HG03521 (cell line): ENCODE measurements at regions not wholly inside any gene's neighbourhood (a gene's known extent, or its start where the extent isn't known, plus 50 kb on each side); places are given as distances from the start of the nearest gene placed in this dataset.
A peak's percentile ranks its signal among the peaks of the same experiment; 100 is the strongest.

ENCODE experiments used
- ATAC-seq: cut with Tn5 transposase; IDR thresholded peaks from one replicate; pipeline ENCODE4 v1.9.1; 2021; ENCODE audit warnings: mild to moderate bottlenecking, moderate library complexity; ENCODE audit not compliant: unreplicated experiment

DNA sequence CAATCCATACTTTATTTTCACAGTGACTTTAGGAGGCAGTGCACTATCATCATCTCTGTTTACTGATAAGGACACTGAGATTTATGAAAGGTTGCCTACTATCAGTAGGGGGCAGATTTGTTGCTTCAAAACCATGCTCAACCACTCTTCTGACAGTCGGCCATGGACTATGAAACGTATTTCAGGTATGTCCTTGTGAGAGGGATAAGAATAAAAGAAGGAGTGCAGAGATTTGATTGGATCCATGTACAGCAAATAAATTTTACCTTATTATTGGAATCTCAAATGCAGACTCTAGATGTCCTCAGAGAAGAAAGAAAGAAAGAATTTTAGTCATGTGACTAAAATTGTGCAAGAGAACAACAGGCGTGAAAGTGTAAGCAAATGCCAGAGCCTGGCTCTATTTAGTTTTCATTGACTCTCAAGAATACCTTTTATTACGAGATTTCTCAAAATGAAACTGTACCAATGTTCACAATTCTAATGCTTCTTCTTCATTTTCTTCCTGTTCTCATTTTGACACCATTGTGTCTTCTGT lies 296.6 kb upstream of the RASA1 start:
- ATAC-seq, result no peak

DNA sequence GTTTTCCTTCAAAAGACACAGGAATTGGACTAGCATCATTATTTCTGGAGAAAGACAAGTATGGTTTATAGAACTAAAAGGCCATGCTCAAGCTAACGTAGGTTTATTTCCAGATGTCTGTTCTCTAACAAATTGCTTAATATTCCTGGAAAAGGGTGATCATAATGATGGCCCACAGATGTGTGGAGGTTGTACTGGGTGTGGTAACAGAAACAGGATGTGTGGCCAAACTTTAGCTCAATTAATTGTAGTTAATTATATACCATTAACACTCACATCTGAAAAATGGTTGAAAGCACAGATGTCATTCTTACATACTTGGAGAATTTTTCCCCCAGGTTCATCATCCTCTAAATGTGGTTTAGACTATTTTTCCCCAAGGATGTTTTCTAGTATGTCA lies 292.7 kb upstream of the RASA1 start:
- ATAC-seq, result no peak

DNA sequence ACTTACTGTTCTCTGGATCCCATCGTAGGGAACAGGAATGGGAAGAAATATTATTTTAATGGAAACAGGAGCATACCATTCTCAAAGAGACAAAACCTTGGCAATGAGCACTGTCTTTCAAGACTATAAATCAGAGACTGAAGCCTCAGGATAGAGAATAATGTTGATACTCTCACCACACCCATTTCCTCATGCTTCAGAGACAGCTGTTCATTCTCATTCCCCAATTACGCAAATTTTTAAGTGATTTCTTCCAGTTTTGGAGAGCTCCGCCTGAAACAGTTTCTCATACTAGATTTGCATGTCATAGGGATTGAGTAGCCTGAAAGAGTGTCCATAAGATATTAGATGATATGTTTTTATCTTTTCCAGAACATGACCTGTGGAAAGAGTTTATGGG lies 290.5 kb upstream of the RASA1 start:
- ATAC-seq, result no peak

DNA sequence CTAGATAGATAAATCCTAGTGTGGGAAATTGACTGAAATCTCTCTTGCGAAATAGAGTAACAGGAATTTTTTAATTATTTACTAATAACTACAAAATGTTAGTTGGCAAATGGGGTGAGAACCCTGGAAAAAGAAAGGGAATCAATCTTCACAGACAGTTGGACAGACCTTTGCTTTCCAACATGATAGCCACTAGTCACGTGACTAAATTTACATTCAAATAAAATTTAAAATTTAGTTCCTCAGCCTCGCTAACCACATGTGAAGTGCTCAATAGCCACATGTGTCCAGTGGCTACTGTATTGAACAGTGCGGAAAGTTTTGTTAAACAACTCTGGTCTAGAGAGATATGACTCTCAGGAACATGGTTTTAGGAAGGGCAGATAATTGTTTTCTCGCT lies 289.9 kb upstream of the RASA1 start:
- ATAC-seq, result no peak

DNA sequence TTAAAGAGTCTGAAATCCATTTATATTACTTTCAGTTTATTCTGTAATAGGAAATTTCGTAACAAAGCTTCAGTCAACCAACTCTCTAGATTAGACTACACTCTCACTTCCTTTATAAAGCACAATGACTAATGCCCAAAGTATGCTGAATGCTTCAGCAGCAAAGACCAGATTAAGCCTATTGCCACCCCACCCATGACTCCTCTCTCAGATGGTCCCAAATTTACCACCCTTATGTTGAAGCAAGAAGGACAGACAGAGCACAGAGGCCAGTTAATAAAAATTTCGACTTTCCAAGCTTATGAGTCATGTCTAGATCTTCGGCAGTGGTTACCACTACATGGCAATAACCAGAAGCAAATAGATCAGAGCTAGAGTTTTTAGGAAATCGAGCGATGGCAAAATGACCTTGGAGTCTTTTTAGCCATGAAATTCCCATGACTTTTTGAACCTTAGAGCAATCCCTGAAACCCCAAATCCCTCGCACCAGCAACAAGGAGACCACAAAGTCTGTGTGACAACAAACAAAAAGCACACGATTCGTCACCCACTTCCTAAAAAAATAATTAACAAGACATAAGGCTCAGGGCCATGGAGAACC lies 287.8 kb upstream of the RASA1 start:
- ATAC-seq, result no peak

DNA sequence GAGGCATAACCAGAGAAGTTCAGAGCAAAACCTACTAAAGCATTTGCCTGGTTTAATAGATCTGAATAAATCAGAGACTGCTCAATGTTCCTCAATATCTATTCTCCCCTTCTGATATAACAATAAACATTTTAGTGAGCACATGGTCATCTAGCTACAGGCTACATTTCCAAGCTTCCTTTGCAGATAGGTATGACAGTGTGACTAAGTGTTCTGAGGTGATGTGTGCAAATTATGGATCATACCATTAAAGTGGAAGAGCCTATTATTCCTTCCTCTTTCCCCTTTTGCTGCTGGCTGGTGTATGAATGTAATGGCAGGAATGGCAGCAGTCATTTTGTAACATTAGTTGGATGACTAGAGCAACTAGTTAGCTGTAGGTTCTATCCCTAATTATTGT lies 285.8 kb upstream of the RASA1 start:
- no peak for ATAC-seq

DNA sequence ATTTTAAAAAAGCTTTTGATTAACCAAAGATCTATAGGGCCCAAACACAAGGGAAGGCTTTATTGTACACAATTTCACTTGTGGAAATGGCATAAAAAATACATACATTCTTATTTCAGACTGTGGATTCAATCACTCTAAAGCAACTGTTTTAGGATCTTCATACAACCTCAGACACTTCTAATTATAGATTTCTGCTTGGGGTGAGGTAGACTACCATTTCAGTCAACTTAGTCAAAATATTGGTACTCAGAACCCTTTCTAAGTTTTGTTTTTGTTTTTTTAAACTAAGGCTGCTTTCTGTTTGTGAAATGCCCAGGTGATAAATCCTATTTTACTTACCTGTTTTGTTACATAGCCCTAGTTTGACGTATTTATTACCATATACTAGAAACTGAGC lies 284.5 kb upstream of the RASA1 start:
- no peak for ATAC-seq

DNA sequence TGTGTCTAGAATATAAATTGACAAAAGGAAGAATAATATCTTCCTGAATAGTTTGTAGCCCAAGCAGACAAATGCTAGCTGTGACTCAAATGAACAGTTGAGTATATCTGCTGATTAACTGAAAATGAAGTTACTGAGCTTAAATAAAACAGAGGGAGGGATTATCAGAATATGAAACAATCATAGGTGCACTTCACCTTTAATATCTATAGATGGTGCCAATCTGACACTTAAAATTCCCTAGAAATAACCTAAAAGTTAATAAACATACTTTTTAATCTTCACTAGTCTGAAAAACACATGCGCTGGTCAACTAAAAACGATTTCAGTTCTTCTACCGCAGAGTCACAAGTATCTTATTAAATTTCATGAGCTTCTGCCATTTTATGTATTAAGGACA lies 280.8 kb upstream of the RASA1 start:
- no peak for ATAC-seq

DNA sequence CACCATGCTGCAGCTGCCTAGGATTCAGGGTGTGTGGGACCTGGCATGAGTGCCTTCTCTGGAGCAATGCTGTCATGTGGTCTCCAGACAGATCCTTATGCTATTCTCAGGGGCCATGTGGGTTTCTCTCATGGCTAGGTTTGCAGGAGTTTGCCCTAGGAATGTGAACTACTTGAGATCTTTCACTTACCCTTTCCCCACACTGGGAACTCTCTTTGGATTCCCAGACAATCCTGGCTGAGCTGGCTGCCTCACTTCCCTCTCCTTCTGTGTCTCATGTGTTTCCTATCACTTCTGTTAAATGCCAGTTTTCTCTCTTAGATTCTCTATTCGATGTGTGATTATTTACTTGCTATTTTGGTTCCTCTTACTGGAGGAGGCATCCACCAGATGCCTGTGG lies 270.2 kb upstream of the RASA1 start:
- no peak for ATAC-seq

DNA sequence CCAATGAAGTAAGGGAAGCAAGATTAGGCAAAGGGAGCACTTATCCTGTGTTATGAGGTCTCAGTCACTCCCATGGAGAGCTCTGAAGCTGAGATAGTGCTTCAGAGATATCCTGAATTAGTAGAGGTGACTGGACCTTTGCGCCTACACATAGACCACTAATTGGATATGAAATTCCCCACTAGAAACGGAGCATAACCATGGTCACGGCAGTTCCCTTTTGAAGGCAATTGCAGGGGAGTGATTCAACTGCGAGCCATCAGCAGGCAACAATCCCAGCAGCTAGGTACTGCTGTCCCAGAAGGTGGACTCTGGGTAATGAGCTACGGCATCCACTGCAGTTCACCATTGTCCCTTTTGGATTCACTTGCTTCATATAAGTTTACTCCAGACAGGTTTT lies 267.7 kb upstream of the RASA1 start:
- no peak for ATAC-seq

DNA sequence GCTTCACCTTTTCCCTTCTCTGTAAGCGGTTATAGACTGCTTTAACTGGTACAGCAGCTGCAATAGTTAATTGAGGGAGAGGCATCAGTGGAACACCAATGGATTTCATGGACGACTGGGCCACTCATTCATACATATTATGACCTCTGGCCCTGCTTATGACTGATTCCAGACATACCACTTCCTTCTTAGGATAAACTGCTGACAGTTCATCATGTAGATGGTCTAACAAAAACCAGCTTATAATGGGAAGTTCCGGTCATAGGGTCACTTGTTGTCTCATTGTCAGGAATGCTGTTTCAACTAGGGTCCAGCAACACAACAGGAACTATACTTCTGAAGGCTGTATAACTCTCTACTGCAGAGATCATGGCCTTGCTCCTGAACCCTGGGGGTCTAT lies 265.2 kb upstream of the RASA1 start:
- no peak for ATAC-seq

DNA sequence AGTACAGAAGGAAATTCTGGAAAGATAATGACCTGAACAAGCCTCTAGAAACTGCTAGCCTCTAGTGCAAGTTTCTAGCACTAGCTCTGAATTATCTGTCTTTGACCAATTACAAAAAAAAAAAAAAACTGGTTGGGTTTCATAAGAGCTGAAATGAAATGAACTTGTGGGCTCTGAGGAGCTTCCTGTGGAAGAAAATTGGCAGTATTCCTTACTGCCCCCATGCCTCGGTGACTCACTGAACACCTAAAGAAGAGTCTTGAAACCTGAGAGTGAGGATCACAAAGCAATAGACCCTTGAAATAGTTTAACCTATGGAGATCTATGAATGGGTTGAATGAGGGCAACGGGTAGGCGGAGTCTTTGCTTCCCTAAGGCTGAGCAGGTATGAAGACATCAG lies 263.6 kb upstream of the RASA1 start:
- ATAC-seq, result no peak

DNA sequence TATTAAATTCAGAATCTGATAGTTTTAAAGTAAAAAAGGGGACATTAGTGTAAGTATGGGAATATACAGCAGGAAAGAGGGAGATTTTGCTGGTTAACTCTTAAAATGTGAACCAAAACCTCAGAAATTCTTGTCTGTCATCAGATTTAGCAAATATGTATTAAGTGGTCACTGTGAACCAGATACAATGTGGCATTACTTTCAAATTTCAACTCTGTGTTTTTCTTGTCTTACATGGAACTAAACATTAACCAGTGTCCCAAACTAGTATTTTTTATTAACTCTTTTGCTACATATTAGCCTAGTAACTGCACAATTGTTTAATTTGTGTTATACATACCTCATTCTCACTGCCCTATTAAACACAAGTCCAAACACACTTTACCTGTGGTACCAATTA lies 259.9 kb upstream of the RASA1 start:
- no peak for ATAC-seq

DNA sequence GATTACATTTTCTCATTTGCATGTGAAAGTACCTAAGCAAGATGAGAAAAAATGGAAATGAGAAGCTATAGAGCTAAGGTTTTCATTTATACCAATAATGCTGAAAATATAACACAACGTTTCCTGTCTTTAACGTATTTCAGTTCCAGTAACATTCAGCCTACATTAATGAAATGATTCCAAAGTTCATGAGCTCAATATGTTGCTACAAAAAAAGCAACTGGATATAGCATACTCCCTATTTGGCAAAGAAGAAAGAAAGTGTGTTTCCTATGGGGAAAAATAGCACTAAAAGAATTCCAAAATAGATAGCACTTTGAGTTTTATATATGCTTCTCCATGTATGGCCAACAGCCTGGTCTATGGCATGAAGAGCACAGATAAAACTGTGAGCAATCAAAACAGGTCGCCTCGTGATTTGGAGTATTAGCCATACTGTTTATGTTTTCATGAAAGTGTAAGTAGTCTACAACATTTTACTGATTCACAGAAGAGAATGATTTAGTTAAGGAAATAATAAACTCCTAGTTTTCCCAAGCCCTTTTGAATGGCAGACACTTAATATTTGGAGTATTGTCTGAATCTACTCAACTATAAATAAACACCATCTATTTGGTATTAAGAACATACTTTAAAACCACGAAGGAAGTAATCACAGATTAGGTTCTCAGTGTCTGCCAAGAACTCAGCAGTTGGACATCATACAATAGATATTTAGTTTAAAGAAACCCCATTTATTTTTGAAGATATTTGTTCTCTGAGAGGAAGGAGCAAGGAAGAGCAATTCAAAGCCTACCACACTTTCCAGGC lies 258.7 kb upstream of the RASA1 start:
- no peak for ATAC-seq

DNA sequence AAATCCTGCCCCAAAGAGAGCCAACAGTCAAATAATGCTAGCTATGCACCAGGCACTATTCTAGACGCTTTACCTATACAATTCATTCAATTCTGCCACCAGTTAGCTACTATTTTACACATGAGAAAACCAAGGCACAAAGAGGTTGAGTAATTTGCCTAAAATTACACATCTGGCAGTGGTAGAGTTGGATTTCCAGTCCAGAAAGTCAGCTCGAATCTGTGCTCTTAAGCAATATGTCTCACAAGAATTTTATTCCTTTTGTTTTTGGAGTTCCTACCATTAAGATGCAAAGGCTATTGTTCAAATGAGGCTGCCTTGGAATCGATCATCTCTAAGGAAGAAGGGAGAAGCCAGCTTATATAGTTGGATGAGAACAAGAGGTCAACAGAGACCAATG lies 256.9 kb upstream of the RASA1 start:
- no peak for ATAC-seq

DNA sequence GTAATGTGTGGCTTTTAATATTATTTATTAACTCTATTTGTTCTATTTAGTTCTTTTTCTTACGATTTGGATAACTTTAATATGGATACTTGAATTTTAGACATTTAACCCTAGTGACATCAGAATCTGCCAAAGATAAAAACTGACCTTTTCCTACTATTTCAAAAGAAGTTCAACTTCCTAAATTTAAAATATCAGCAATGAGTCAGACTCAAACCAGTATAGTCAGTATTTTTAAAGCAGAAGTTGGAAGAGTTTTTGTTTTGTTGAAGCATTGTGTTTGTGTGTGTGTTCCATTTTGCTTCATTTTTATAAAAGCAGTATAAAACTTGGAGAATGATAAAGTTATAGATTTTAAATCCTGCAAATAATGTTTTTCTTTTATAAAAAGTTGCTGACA lies 251.8 kb upstream of the RASA1 start:
- no peak for ATAC-seq

DNA sequence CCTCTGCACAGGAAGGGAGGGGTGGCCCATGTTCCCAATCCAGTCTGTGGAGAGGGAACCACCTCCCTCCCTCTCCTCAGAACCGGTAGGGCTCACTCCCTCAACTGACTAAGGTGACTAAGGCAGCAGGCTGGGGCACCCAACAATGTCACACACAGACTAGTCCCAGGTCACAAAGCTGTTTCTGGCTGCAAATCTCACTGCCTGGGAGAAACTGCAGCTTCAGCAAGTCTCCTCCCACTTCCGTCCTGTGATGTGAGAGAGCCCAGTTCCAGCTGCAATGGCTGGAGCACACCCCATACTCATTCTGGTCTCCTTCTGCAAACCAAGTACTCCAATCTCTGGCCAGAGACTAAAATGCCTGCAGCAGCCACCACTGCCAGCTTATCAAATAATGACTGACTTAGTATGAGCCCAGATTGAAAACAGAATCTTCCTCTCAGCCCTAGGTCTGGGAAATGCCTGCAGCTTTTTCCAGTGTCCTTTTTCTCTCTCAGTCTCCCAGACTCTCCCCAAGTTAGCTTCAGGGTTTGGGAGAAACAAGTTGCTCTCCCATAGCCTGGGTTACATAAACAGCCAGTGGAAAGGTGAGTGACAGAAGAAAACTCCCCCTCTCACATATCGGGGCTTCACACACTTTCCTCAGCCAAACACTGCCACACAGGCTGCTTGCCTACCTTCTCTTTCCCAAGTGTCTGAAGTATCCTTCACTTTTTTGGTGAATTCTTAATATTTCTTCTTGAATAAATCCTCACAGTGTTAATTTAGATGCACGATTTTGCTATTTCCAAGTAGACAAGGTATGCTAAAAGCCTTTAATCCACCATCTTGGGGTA lies 247.4 kb upstream of the RASA1 start:
- peak; percentile 78 for ATAC-seq

DNA sequence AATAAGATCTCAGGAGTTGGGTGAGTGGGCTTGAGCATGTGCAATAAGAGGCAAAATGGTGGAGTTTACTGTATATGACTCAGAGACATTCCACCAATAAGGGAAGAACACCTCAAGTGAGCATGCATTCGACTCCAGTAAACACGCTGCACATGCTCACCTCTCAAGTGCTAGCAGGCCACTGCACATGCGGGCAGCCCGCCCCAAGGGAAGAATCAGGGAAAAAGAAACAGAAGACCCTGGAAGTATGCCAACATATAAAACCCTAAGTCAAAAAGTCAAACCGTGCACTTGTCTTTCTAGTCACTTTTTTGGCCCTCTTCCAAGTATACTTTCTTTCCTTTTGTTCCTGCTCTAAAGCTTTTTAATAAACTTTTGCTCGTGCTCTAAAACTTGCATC lies 245.3 kb upstream of the RASA1 start:
- no peak for ATAC-seq

DNA sequence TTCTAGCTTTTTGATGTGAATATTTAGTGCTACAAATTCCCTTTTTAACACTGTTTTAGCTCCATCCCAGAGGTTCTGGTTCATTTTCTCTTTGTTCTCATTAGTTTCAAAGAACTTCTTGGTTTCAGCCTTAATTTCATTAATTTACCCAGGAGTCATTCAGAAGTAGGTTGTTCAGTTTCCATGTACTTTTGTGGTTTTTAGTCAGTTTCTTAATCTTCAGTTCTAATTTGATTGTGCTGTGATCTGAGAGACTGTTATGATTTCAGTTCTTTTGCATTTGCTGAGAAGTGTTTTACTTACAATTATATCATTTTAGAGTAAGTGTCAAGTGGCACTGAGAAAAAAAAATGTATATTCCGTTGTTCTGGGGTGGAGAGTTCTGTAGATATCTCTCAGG lies 240.1 kb upstream of the RASA1 start:
- no peak for ATAC-seq

DNA sequence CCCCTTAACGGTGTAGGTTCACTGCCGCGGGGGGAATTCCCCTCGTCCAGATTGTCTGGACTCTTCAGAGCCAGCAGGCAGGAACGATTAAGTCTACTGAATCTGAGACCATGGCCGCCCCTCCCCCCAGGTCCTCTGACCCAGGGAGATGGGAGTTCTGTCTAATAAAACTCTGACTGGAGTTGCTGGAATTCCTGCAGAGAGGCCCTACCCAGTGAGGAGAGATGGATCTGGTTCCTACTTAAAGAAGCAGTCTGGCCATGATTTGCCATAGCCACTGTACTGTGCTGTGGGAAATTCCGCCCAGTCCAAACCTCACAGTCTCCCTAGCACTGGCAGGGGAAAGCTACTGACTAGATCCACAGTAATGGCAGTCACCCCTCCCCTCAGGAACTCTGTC lies 237.7 kb upstream of the RASA1 start:
- no peak for ATAC-seq

DNA sequence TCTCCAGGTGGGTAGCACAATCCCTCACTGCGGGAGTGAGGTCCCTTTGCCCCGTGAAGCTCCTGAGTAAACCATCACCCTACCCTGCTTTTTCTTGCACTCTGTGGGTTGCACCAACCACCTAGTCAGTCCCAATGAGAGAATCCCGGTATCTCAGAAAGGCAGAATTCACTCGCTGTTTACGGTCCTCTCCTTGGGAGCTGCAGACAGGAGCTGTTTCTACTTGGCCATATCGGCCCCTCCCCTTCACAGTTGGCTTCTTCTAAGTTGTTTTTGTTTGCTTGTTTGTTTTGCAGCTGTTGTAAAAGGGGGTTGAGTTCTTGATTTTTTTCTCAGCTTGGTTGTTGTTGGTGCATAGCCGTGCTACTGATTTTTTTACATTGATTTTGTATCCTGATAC lies 237.0 kb upstream of the RASA1 start:
- ATAC-seq, result no peak

DNA sequence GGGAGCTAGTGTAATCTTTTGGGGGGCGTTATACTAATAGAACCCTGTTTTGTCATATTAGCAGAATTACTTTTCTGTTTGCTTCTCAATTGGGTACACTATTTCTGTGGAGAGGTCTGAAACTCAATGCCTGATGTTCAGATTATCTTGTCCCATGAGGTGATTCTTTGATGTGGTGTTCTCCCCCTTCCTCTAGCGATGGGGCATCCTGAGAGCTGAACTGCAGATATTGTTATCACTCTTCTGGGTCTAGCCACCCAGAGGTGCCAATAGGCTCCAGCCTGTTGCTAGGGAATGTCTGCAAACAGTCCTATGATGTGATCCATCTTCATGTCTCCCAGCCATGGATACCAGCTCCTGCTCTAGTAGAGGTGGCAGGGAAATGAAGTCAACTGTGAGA lies 233.1 kb upstream of the RASA1 start:
- no peak for ATAC-seq
